HepG2 (cell line): ENCODE measurements at regions not wholly inside any gene's neighbourhood (a gene's known extent, or its start where the extent isn't known, plus 50 kb on each side); places are given as distances from the start of the nearest gene placed in this dataset.

Source experiments
- ATAC-seq: fragments of 200-7000 bp; cut with Tn5 transposase; 3 replicates; pipeline ENCODE4 v1.9.1; 2020; ENCODE audit warnings: mild to moderate bottlenecking, moderate library complexity
- BruUV-seq: library from RNA; stranded (reverse); fragments of 400-500 nt; replicated peaks from 2 replicates; lab custom pipeline; 2021; lab: Mats Ljungman, UMichigan
- CTCF ChIA-PET: fragments of 300-600 bp; formaldehyde crosslinking; extraction: SDS; loops from one replicate; lab custom pipeline; 2021; ENCODE audit warnings: low total read pairs, inconsistent platforms, low intra/inter-chr PET ratio; lab: Yijun Ruan, JAX
- POLR2A ChIA-PET: fragments of 350-600 bp; sonication (Branson Sonifier 250); formaldehyde crosslinking; loops from one replicate; lab custom pipeline; 2020; ENCODE audit warnings: antibody characterized with exemption, inconsistent platforms; lab: Yijun Ruan, JAX
- DNase-seq: peaks from one replicate; pipeline ENCODE4 v3.0.0-alpha.2; 2015; ENCODE audit warnings: low spot score
- FAIRE-seq: peaks from 3 replicates; lab custom pipeline; 2011; peaks lifted over from hg19 to GRCh38; lab: Jason Lieb, UNC
- H2AFZ ChIP-seq: one replicate; pipeline ENCODE4 v1.6.1; 2011; ENCODE audit warnings: low read length, inconsistent platforms
- H3K27ac ChIP-seq: fragments of 300-600 bp; 3 replicates; pipeline ENCODE4 v1.8.0; 2011; ENCODE audit warnings: mixed run types, mild to moderate bottlenecking, mixed read lengths, low read length, inconsistent platforms; ENCODE audit not compliant: insufficient read depth; ENCODE audit errors: extremely low read length
- H3K27me3 ChIP-seq, 2 experiments: fragments of 200-600 bp in 1 of 2; 2 replicates in 1 of 2; 3 replicates in 1 of 2; pipeline versions ENCODE4 v1.6.0 to v1.8.0; 2011; ENCODE audit warnings: low read length in 2 of 2, mild to moderate bottlenecking in 2 of 2, moderate library complexity in 2 of 2, inconsistent platforms in 1 of 2; ENCODE audit not compliant: insufficient read depth in 2 of 2, control insufficient read depth in 1 of 2
- H3K36me3 ChIP-seq, 2 experiments: fragments of 200-600 bp in 1 of 2; replicated peaks in 1 of 2; 2 replicates in 1 of 2; 3 replicates in 1 of 2; pipeline versions ENCODE4 v1.5.1 to v1.8.0; 2011; ENCODE audit warnings: low read length in 2 of 2, inconsistent platforms in 1 of 2; ENCODE audit not compliant: insufficient read depth in 2 of 2, control insufficient read depth in 1 of 2
- H3K4me1 ChIP-seq: 2 replicates; pipeline ENCODE4 v1.5.1; 2012; ENCODE audit warnings: low read length, inconsistent platforms; ENCODE audit not compliant: insufficient read depth
- H3K4me2 ChIP-seq: 2 replicates; pipeline ENCODE4 v1.6.0; 2011; ENCODE audit warnings: low read depth, low read length, inconsistent platforms
- H3K4me3 ChIP-seq, 3 experiments: fragments of 200-600 bp in 1 of 3; sonication (generic), shearing (Covaris generic) in 1 of 3; replicated peaks in 1 of 3; 2 replicates each; pipeline ENCODE4 v1.5.1; 2011 to 2016; ENCODE audit warnings: low read length in 3 of 3, inconsistent platforms in 2 of 3, low read depth in 2 of 3, mild to moderate bottlenecking in 2 of 3, control low read depth in 1 of 3, mixed read lengths in 1 of 3; ENCODE audit not compliant: insufficient read depth in 1 of 3
- H3K79me2 ChIP-seq: one replicate; pipeline ENCODE4 v1.6.1; 2011; ENCODE audit warnings: low read length, inconsistent platforms; ENCODE audit not compliant: insufficient read depth
- H3K9ac ChIP-seq: 2 replicates; pipeline ENCODE4 v1.6.0; 2011; ENCODE audit warnings: mild to moderate bottlenecking, low read depth, low read length, inconsistent platforms; ENCODE audit not compliant: insufficient read depth
- H3K9me3 ChIP-seq: 2 replicates; pipeline ENCODE4 v1.5.1; 2012; ENCODE audit warnings: mild to moderate bottlenecking, low read length
- H4K20me1 ChIP-seq: 2 replicates; pipeline ENCODE4 v1.6.0; 2011; ENCODE audit warnings: inconsistent platforms, mild to moderate bottlenecking, low read length, moderate library complexity; ENCODE audit not compliant: insufficient read depth
- CEBPG ChIP-seq: IDR thresholded peaks from 2 replicates; pipeline ENCODE4 v1.6.1; 2016
- JARID2 ChIP-seq: sonication (generic); formaldehyde crosslinking; IDR thresholded peaks from 2 replicates; pipeline ENCODE4 v1.8.1; 2023; ENCODE audit warnings: missing genetic modification reagents, inconsistent platforms; ENCODE audit not compliant: insufficient replicate concordance
- KDM6A ChIP-seq: IDR thresholded peaks from 2 replicates; pipeline ENCODE4 v1.6.1; 2016; ENCODE audit warnings: low read depth
- KLF15 ChIP-seq: sonication (generic); formaldehyde crosslinking; IDR thresholded peaks from 2 replicates; pipeline ENCODE4 v1.8.1; 2023; ENCODE audit warnings: borderline replicate concordance, mild to moderate bottlenecking, inconsistent platforms, missing genetic modification reagents, mixed read lengths
- MAFF ChIP-seq: IDR thresholded peaks from 2 replicates; pipeline ENCODE4 v1.6.1; 2011; ENCODE audit warnings: low read depth, low read length, improper control_type of control experiment
- MAFK ChIP-seq, 2 experiments: IDR thresholded peaks in 1 of 2; conservative IDR thresholded peaks in 1 of 2; 2 replicates each; pipeline ENCODE4 v1.6.1; 2011; ENCODE audit warnings: improper control_type of control experiment in 2 of 2, low read length in 2 of 2
- MEF2D ChIP-seq: sonication (generic); formaldehyde crosslinking; IDR thresholded peaks from 2 replicates; pipeline ENCODE4 v1.5.1; 2020; ENCODE audit warnings: mild to moderate bottlenecking, missing genetic modification reagents
- MIXL1 ChIP-seq: IDR thresholded peaks from 2 replicates; pipeline ENCODE4 v1.6.1; 2016
- NCOR1 ChIP-seq: fragments of 200-600 bp; sonication (generic); IDR thresholded peaks from 2 replicates; pipeline ENCODE4 v1.7.0; 2017; ENCODE audit warnings: antibody characterized with exemption, low read length, borderline replicate concordance
- RARG ChIP-seq: sonication (generic); formaldehyde crosslinking; IDR thresholded peaks from 2 replicates; pipeline ENCODE4 v1.4.0; 2020; ENCODE audit warnings: low read depth, mild to moderate bottlenecking, missing genetic modification reagents
- SMAD1 ChIP-seq: sonication (generic); formaldehyde crosslinking; IDR thresholded peaks from 2 replicates; pipeline ENCODE4 v1.4.0; 2020; ENCODE audit warnings: missing genetic modification reagents, low read depth, mild to moderate bottlenecking, borderline replicate concordance
- SP5 ChIP-seq: IDR thresholded peaks from 2 replicates; pipeline ENCODE4 v1.6.1; 2016; ENCODE audit warnings: low read depth, borderline replicate concordance
- TGIF2 ChIP-seq: IDR thresholded peaks from 2 replicates; pipeline ENCODE4 v1.6.1; 2016; ENCODE audit warnings: control low read depth, missing compliant biosample characterization
- ZBTB39 ChIP-seq: sonication (generic); formaldehyde crosslinking; IDR thresholded peaks from 2 replicates; pipeline ENCODE4 v1.5.0; 2020; ENCODE audit warnings: missing genetic modification reagents
- ZIK1 ChIP-seq: sonication (generic); formaldehyde crosslinking; IDR thresholded peaks from 2 replicates; pipeline ENCODE4 v1.5.0; 2020; ENCODE audit warnings: mild to moderate bottlenecking, low read depth, missing genetic modification reagents, borderline replicate concordance
- ZNF17 ChIP-seq: sonication (generic); formaldehyde crosslinking; IDR thresholded peaks from 2 replicates; pipeline ENCODE4 v1.5.0; 2020; ENCODE audit warnings: mild to moderate bottlenecking, missing genetic modification reagents
- ZNF263 ChIP-seq: sonication (generic); formaldehyde crosslinking; IDR thresholded peaks from 2 replicates; pipeline ENCODE4 v1.4.0; 2020; ENCODE audit warnings: missing genetic modification reagents
- ZNF451 ChIP-seq: sonication (generic); formaldehyde crosslinking; IDR thresholded peaks from 2 replicates; pipeline ENCODE4 v1.5.0; 2020; ENCODE audit warnings: mild to moderate bottlenecking, missing genetic modification reagents
- ZNF530 ChIP-seq: sonication (generic); formaldehyde crosslinking; IDR thresholded peaks from 2 replicates; pipeline ENCODE4 v1.5.0; 2020; ENCODE audit warnings: low read depth, mild to moderate bottlenecking, missing genetic modification reagents
- ZNF556 ChIP-seq: sonication (generic); formaldehyde crosslinking; IDR thresholded peaks from 2 replicates; pipeline ENCODE4 v1.4.0; 2020; ENCODE audit warnings: mild to moderate bottlenecking, missing genetic modification reagents, borderline replicate concordance
- ZNF816 ChIP-seq: sonication (generic); formaldehyde crosslinking; IDR thresholded peaks from 2 replicates; pipeline ENCODE4 v1.8.0; 2022; ENCODE audit warnings: missing genetic modification reagents, mild to moderate bottlenecking, borderline replicate concordance
- WGBS: methylation state at CpG from one replicate; pipeline ENCODE4 v1.1.6; 2017; ENCODE audit warnings: low lambda C conversion rate; 5-methylcytosine and 5-hydroxymethylcytosine counted together
- in situ Hi-C: cut with HindIII; loops from 2 replicates; pipeline ENCODE4 v1.10.0; 2017; ENCODE audit warnings: low pct_unique_long_range_greater_than_20kb; ENCODE audit not compliant: extremely low pct_ligation_motif_present
- intact Hi-C: fragments of 100-400 bp; cut with micrococcal nuclease; formaldehyde crosslinking; loops from one replicate; pipeline ENCODE4 v1.10.0; 2022; ENCODE audit not compliant: unreplicated experiment

GRCh38 chr12:114555451-114555850 is 128.5 kb downstream of the TBX3 start:
- WGBS: 44% methylated on average over 2 of the region's 2 CpGs
- no peak for TF ChIP-seq RARG (CRISPR knock-in tag)
- TF ChIP-seq MAFF: peak; percentile 91
- TF ChIP-seq MIXL1: no peak
- no peak for TF ChIP-seq NCOR1
- no peak for TF ChIP-seq SP5 (CRISPR knock-in tag)
- TF ChIP-seq ZNF556 (CRISPR knock-in tag): no peak
- TF ChIP-seq MAFK (conservative IDR thresholded peaks at IDR 0.05 in 1 of 2, IDR thresholded peaks at IDR 0.05 in 1 of 2; ENCODE audit: low read length in 2 of 2): peak; percentile 92 to 93
- no peak for TF ChIP-seq CEBPG (CRISPR knock-in tag)
- TF ChIP-seq KDM6A (CRISPR knock-in tag): no peak
- no peak for TF ChIP-seq TGIF2 (CRISPR knock-in tag)
- FAIRE-seq (no peak), DNase-seq (no peak), ATAC-seq (no peak)
- ChIA-PET POLR2A (no interaction called here), CTCF (no interaction called here)
- intact Hi-C loops: no loop called here
- Histone ChIP-seq H3K9ac (no peak overlapping the region), H3K27me3 (no peaks in the 10 kb centered on the region), H3K9me3 (no peaks in the 10 kb centered on the region), H3K79me2 (no peaks in the 10 kb centered on the region), H2AFZ (no peak overlapping the region), H3K36me3 (no peaks in the 10 kb centered on the region), H4K20me1 (no peaks in the 10 kb centered on the region), H3K4me1 (peaks cover 9% of the 10 kb centered on the region), H3K4me2 (no peak overlapping the region), H3K27ac (no peak overlapping the region), H3K4me3 (no peak overlapping the region)
- in situ Hi-C loops: no loop called here
- no TSS peak for BruUV-seq

GRCh38 chr12:114547636-114548035 is 136.3 kb downstream of the TBX3 start:
- no CpG with 5 or more reads among the region's 1 CpG for WGBS
- ChIA-PET CTCF (no interaction called here), POLR2A (no interaction called here)
- intact Hi-C loops: no loop called here
- BruUV-seq: no TSS peak
- H3K79me2 ChIP-seq: no peaks in the 10 kb centered on the region
- ATAC-seq: no peak
- H3K4me1 ChIP-seq: no peaks in the 10 kb centered on the region
- no peaks in the 10 kb centered on the region for H3K36me3 ChIP-seq
- DNase-seq: no peak
- in situ Hi-C loops: no loop called here
- no peaks in the 10 kb centered on the region for H3K9me3 ChIP-seq
- no peak overlapping the region for H3K4me3 ChIP-seq
- no peak overlapping the region for H2AFZ ChIP-seq
- no peak overlapping the region for H3K27ac ChIP-seq
- no peak overlapping the region for H3K4me2 ChIP-seq
- H4K20me1 ChIP-seq: no peaks in the 10 kb centered on the region
- FAIRE-seq: no peak
- no peak overlapping the region for H3K9ac ChIP-seq
- peaks cover 0 to 1% of the 10 kb centered on the region in 2 experiments; a peak in 1 of 5 replicates for H3K27me3 ChIP-seq
- TF ChIP-seq MEF2D (CRISPR knock-in tag) (no peak), KLF15 (no peak), ZNF530 (CRISPR knock-in tag) (no peak), ZBTB39 (no peak), SMAD1 (CRISPR knock-in tag) (no peak), ZNF451 (CRISPR knock-in tag) (no peak), ZNF816 (no peak), MAFK (conservative IDR thresholded peaks at IDR 0.05 in 1 of 2, IDR thresholded peaks at IDR 0.05 in 1 of 2; ENCODE audit: low read length in 2 of 2) (no peak), JARID2 (CRISPR knock-in tag) (no peak), ZIK1 (no peak), ZNF17 (CRISPR knock-in tag) (no peak), ZNF263 (CRISPR knock-in tag) (no peak)
